GM23338 (cell line): ENCODE measurements at regions not wholly inside any gene's neighbourhood (a gene's known extent, or its start where the extent isn't known, plus 50 kb on each side); places are given as distances from the start of the nearest gene placed in this dataset.

Experiments
- ATAC-seq: fragments of 200-7000 bp; cut with Tn5 transposase; 3 replicates; pipeline ENCODE4 v1.9.1; 2020
- DNase-seq: peaks from one replicate; pipeline ENCODE4 v3.0.0-alpha.2; 2015; ENCODE audit warnings: low spot score
- H2AFZ ChIP-seq: fragments of 200-600 bp; sonication (generic); 2 replicates; pipeline ENCODE4 v1.8.0; 2016; ENCODE audit warnings: antibody characterized with exemption, mild to moderate bottlenecking, moderate library complexity
- H3F3A ChIP-seq: fragments of 200-600 bp; sonication (generic); replicated peaks from 2 replicates; pipeline ENCODE4 v1.8.0; 2017; ENCODE audit warnings: antibody characterized with exemption, mixed run types, low read depth
- H3K27ac ChIP-seq: fragments of 200-600 bp; sonication (generic); 2 replicates; pipeline ENCODE4 v1.6.1; 2016; ENCODE audit warnings: low read depth
- H3K27me3 ChIP-seq: fragments of 200-600 bp; sonication (generic); 2 replicates; pipeline ENCODE4 v1.8.0; 2016; ENCODE audit warnings: mild to moderate bottlenecking, mixed run types, moderate library complexity; ENCODE audit not compliant: insufficient read depth
- H3K36me3 ChIP-seq: fragments of 200-600 bp; sonication (generic); 2 replicates; pipeline ENCODE4 v1.8.0; 2016; ENCODE audit warnings: mild to moderate bottlenecking; ENCODE audit not compliant: insufficient read depth
- H3K4me1 ChIP-seq: fragments of 200-600 bp; sonication (generic); 2 replicates; pipeline ENCODE4 v1.8.0; 2016; ENCODE audit warnings: mild to moderate bottlenecking, moderate library complexity; ENCODE audit not compliant: insufficient read depth
- H3K4me2 ChIP-seq: fragments of 200-600 bp; sonication (generic); 2 replicates; pipeline ENCODE4 v1.7.1; 2017; ENCODE audit warnings: mixed run types
- H3K4me3 ChIP-seq: fragments of 200-600 bp; sonication (generic); 2 replicates; pipeline ENCODE4 v1.6.1; 2016; ENCODE audit warnings: mixed run types
- H3K79me2 ChIP-seq: fragments of 200-600 bp; sonication (generic); replicated peaks from 2 replicates; pipeline ENCODE4 v1.8.0; 2017; ENCODE audit warnings: mild to moderate bottlenecking; ENCODE audit not compliant: insufficient read depth
- H3K9me2 ChIP-seq: fragments of 200-600 bp; sonication (generic); 2 replicates; pipeline ENCODE4 v1.8.0; 2017; ENCODE audit not compliant: insufficient read depth
- H4K20me1 ChIP-seq: fragments of 200-600 bp; sonication (generic); replicated peaks from 2 replicates; pipeline ENCODE4 v1.8.0; 2017; ENCODE audit warnings: mild to moderate bottlenecking; ENCODE audit not compliant: insufficient read depth
- H3K27ac Mint-ChIP-seq: 2 replicates; pipeline ENCODE4 v1.8.0; 2020; ENCODE audit warnings: inconsistent platforms, mild to moderate bottlenecking, moderate library complexity, mixed read lengths
- H3K27me3 Mint-ChIP-seq: 3 replicates; pipeline ENCODE4 v1.8.0; 2022; ENCODE audit warnings: low read depth, mild to moderate bottlenecking, moderate library complexity, mixed read lengths, inconsistent platforms; ENCODE audit not compliant: insufficient read depth, poor library complexity
- H3K36me3 Mint-ChIP-seq: 3 replicates; pipeline ENCODE4 v1.8.0; 2021; ENCODE audit warnings: low read depth, mild to moderate bottlenecking, inconsistent platforms, moderate library complexity, mixed read lengths
- H3K4me1 Mint-ChIP-seq: 3 replicates; pipeline ENCODE4 v1.8.0; 2020; ENCODE audit warnings: mild to moderate bottlenecking, inconsistent platforms, mixed read lengths
- H3K4me3 Mint-ChIP-seq: 3 replicates; pipeline ENCODE4 v1.8.0; 2021; ENCODE audit warnings: moderate library complexity, mild to moderate bottlenecking, inconsistent platforms, mixed read lengths
- H3K9me3 Mint-ChIP-seq: 3 replicates; pipeline ENCODE4 v1.8.0; 2020; ENCODE audit warnings: moderate library complexity, mild to moderate bottlenecking, inconsistent platforms, mixed read lengths
- EZH2phosphoT487 ChIP-seq: fragments of 200-600 bp; sonication (generic); IDR thresholded peaks from one replicate; pipeline ENCODE4 v1.8.1; 2018; ENCODE audit warnings: antibody characterized with exemption; ENCODE audit not compliant: unreplicated experiment
- JUNB ChIP-seq: IDR thresholded peaks from one replicate; pipeline ENCODE4 v1.6.1; 2016; ENCODE audit warnings: antibody characterized with exemption; ENCODE audit not compliant: unreplicated experiment
- NANOG ChIP-seq: IDR thresholded peaks from 2 replicates; pipeline ENCODE4 v1.6.1; 2016; ENCODE audit warnings: antibody characterized with exemption, borderline replicate concordance
- POLR2AphosphoS5 ChIP-seq: IDR thresholded peaks from 2 replicates; pipeline ENCODE4 v1.6.1; 2016; ENCODE audit warnings: antibody characterized with exemption, low read depth
- REST ChIP-seq: IDR thresholded peaks from one replicate; pipeline ENCODE4 v1.6.1; 2018; ENCODE audit warnings: antibody characterized with exemption; ENCODE audit not compliant: unreplicated experiment
- STAT1 ChIP-seq: IDR thresholded peaks from one replicate; pipeline ENCODE4 v1.6.1; 2016; ENCODE audit warnings: antibody characterized with exemption; ENCODE audit not compliant: unreplicated experiment
- ZNF114 ChIP-seq: fragments of 250-450 bp; sonication (Bioruptor Pico); IDR thresholded peaks from 2 replicates; pipeline ENCODE4 v1.5.0; 2020; ENCODE audit warnings: mild to moderate bottlenecking, moderate library complexity
- ZNF462 ChIP-seq: fragments of 250-450 bp; sonication (Bioruptor Pico); IDR thresholded peaks from 2 replicates; pipeline ENCODE4 v1.5.0; 2020; ENCODE audit warnings: mild to moderate bottlenecking, moderate library complexity

GRCh38 chr9:124199474-124199873 lies 58.3 kb upstream of the NEK6 start:
- H3K27ac Mint-ChIP-seq: no peak overlapping the region
- DNase-seq: no peak
- no peak for TF ChIP-seq POLR2AphosphoS5
- TF ChIP-seq ZNF114 (CRISPR knock-in tag): no peak
- ATAC-seq: no peak
- H3F3A ChIP-seq: no peaks in the 10 kb centered on the region
- H3K79me2 ChIP-seq: no peaks in the 10 kb centered on the region
- no peaks in the 10 kb centered on the region for H3K4me1 ChIP-seq
- peaks cover 2% of the 10 kb centered on the region; the same call in 2 of the 3 replicates for H3K4me1 Mint-ChIP-seq
- 0 out of 2 replicates have a peak, but pooled peaks cover 5% of the 10 kb centered on the region for H3K9me2 ChIP-seq
- no peaks in the 10 kb centered on the region for H3K36me3 ChIP-seq
- no peak overlapping the region for H3K4me2 ChIP-seq
- H3K27ac ChIP-seq: no peak overlapping the region
- no peaks in the 10 kb centered on the region for H3K27me3 Mint-ChIP-seq
- H3K27me3 ChIP-seq: no peaks in the 10 kb centered on the region
- peaks cover 17% of the 10 kb centered on the region for H3K9me3 Mint-ChIP-seq
- H2AFZ ChIP-seq: no peak overlapping the region
- H3K4me3 ChIP-seq: no peak overlapping the region
- H4K20me1 ChIP-seq: no peaks in the 10 kb centered on the region
- peaks cover 5% of the 10 kb centered on the region; the same call in 1 of the 3 replicates for H3K36me3 Mint-ChIP-seq
- H3K4me3 Mint-ChIP-seq: no peak overlapping the region

- H3K36me3 ChIP-seq: no peaks in the 10 kb centered on the region
- no peak overlapping the region for H3K4me3 ChIP-seq
- 0 out of 2 replicates have a peak, but pooled peaks cover 5% of the 10 kb centered on the region for H3K9me2 ChIP-seq
- Mint-ChIP-seq H3K4me3 (no peak overlapping the region), H3K36me3 (no peaks in the 10 kb centered on the region), H3K4me1 (peaks cover 2% of the 10 kb centered on the region; the same call in 2 of the 3 replicates), H3K9me3 (peaks cover 3% of the 10 kb centered on the region; the same call in 2 of the 3 replicates), H3K27ac (no peak overlapping the region), H3K27me3 (no peaks in the 10 kb centered on the region)
- no peak overlapping the region for H3K4me2 ChIP-seq
- TF ChIP-seq ZNF462 (CRISPR knock-in tag) (no peak), NANOG (no peak), STAT1 (no peak), EZH2phosphoT487 (no peak), ZNF114 (CRISPR knock-in tag) (no peak), REST (no peak), JUNB (no peak)
- no peaks in the 10 kb centered on the region for H3K79me2 ChIP-seq
- no peak overlapping the region for H3K27ac ChIP-seq
- no peaks in the 10 kb centered on the region for H3F3A ChIP-seq
- no peaks in the 10 kb centered on the region for H3K27me3 ChIP-seq
- no peaks in the 10 kb centered on the region for H4K20me1 ChIP-seq
- H2AFZ ChIP-seq: no peak overlapping the region
- H3K4me1 ChIP-seq: no peaks in the 10 kb centered on the region
- no peak for ATAC-seq
- DNase-seq: no peak
Measured at GRCh38 chr9:124202447-124202971, 55.2 kb upstream of the NEK6 start.
